Right lung (tissue), 2 donors: ENCODE measurements at regions not wholly inside any gene's neighbourhood (a gene's known extent, or its start where the extent isn't known, plus 50 kb on each side); places are given as distances from the start of the nearest gene placed in this dataset.
A peak's percentile ranks its signal among the peaks of the same experiment; 100 is the strongest.
"Not testable (repeated sequence)": the region's sequence is repeated elsewhere in the genome, so short reads cannot be mapped to it uniquely, and the experiment has no call there.

Experiments used
- DNase-seq, 2 donors: peaks; one replicate each; pipeline ENCODE4 v3.0.0-alpha.2; 2013

- no peak for DNase-seq
These were observed 1245.2 kb upstream of the CELF4 start for GRCh38 chr18:38810789-38811188.

GRCh38 chr18:38807915-38808314 lies 1242.3 kb upstream of the CELF4 start:
- DNase-seq, result no peak

- no peak for DNase-seq
These were observed 1239.7 kb upstream of the CELF4 start for GRCh38 chr18:38805256-38805655.

- DNase-seq, result no peak
These were observed 1236.0 kb upstream of the CELF4 start for GRCh38 chr18:38801640-38802039.

GRCh38 chr18:38796762-38797161 lies 1231.2 kb upstream of the CELF4 start:
- DNase-seq, result no peak

GRCh38 chr18:38792731-38793130 lies 1227.1 kb upstream of the CELF4 start:
- DNase-seq, result no peak

GRCh38 chr18:38790786-38791185 lies 1225.2 kb upstream of the CELF4 start:
- no peak for DNase-seq

GRCh38 chr18:38790303-38790702 lies 1224.7 kb upstream of the CELF4 start:
- DNase-seq, result no peak

- DNase-seq, result no peak
These were observed 1223.5 kb upstream of the CELF4 start for GRCh38 chr18:38789141-38789540.

GRCh38 chr18:38786906-38787305 lies 1221.3 kb upstream of the CELF4 start:
- DNase-seq, result no peak

- DNase-seq, result not testable (repeated sequence)
These were observed 1206.0 kb upstream of the CELF4 start for GRCh38 chr18:38771620-38772019.

- DNase-seq, result no peak
These were observed 1202.9 kb upstream of the CELF4 start for GRCh38 chr18:38768504-38768903.

GRCh38 chr18:38759457-38759856 lies 1193.9 kb upstream of the CELF4 start:
- DNase-seq, result no peak

GRCh38 chr18:38756436-38756835 lies 1190.8 kb upstream of the CELF4 start:
- DNase-seq, result no peak

GRCh38 chr18:38752430-38752829 lies 1186.8 kb upstream of the CELF4 start:
- no peak for DNase-seq

- peak; percentile 13 to 14 for DNase-seq
These were observed 1186.3 kb upstream of the CELF4 start for GRCh38 chr18:38751898-38752297.

GRCh38 chr18:38751211-38751610 lies 1185.6 kb upstream of the CELF4 start:
- no peak for DNase-seq

GRCh38 chr18:38750751-38751150 lies 1185.2 kb upstream of the CELF4 start:
- DNase-seq, result no peak

GRCh38 chr18:38747153-38747552 lies 1181.6 kb upstream of the CELF4 start:
- DNase-seq, result no peak

GRCh38 chr18:38720181-38720580 lies 1154.6 kb upstream of the CELF4 start:
- DNase-seq, result not testable (repeated sequence)

- no peak for DNase-seq
These were observed 1152.8 kb upstream of the CELF4 start for GRCh38 chr18:38718365-38718901.

- no peak for DNase-seq
These were observed 1143.5 kb upstream of the CELF4 start for GRCh38 chr18:38709122-38709521.

- no peak for DNase-seq
These were observed 1140.8 kb upstream of the CELF4 start for GRCh38 chr18:38706373-38706772.

- no peak for DNase-seq
These were observed 1132.5 kb upstream of the CELF4 start for GRCh38 chr18:38698088-38698487.
